Spleen (tissue), 7 donors: ENCODE measurements at regions not wholly inside any gene's neighbourhood (a gene's known extent, or its start where the extent isn't known, plus 50 kb on each side); places are given as distances from the start of the nearest gene placed in this dataset.

Experiments used
- CTCF ChIP-seq, 11 experiments: fragments of 200-600 bp in 7 of 11; fragments of 450-650 bp in 4 of 11; sonication (generic) in 4 of 11; IDR thresholded peaks in 8 of 11; conservative IDR thresholded peaks in 3 of 11; 1 replicate in 7 of 11; 2 replicates in 4 of 11; pipeline versions ENCODE4 v1.4.0 to v1.8.0; 2016 to 2021; ENCODE audit warnings: antibody characterized with exemption in 11 of 11, inconsistent platforms in 4 of 11, mild to moderate bottlenecking in 1 of 11
- POLR2A ChIP-seq, 3 donors: fragments of 450-650 bp; IDR thresholded peaks; one replicate each; pipeline ENCODE4 v1.5.1; 2017; ENCODE audit warnings: antibody characterized with exemption in 3 of 3, mild to moderate bottlenecking in 1 of 3
- POLR2AphosphoS5 ChIP-seq, 3 donors: sonication (generic); formaldehyde crosslinking; IDR thresholded peaks; one replicate each; pipeline ENCODE4 v1.5.1; 2017; ENCODE audit warnings: antibody characterized with exemption in 3 of 3
- donor health status: DM: no; HTN: no; CAD: no; lungs with moderate emphysema.
- donor health status: DM: no; HTN: no; CAD: no.
- donor health status: DM: no; HTN: no; CAD: no.

- TF ChIP-seq CTCF (IDR thresholded peaks at IDR 0.05 in 8 of 11, conservative IDR thresholded peaks at IDR 0.05 in 3 of 11) (no peak), POLR2A (IDR thresholded peaks at IDR 0.05) (no peak), POLR2AphosphoS5 (IDR thresholded peaks at IDR 0.05) (peak in 1 of 3 donors; percentile 28)
These were observed 99.3 kb upstream of the DNAJC10 start for GRCh38 chr2:182616471-182617393.
